Uterus (tissue), 2 donors: ENCODE measurements at regions not wholly inside any gene's neighbourhood (a gene's known extent, or its start where the extent isn't known, plus 50 kb on each side); places are given as distances from the start of the nearest gene placed in this dataset.

Experiments used
- POLR2A ChIP-seq, 2 donors: fragments of 450-650 bp; IDR thresholded peaks; one replicate each; pipeline ENCODE4 v1.6.1; 2016; ENCODE audit warnings: antibody characterized with exemption in 2 of 2, mild to moderate bottlenecking in 1 of 2, moderate library complexity in 1 of 2
- TF ChIP-seq, protein P1 (sequence below), 4 experiments: fragments of 200-600 bp in 2 of 4; fragments of 450-650 bp in 2 of 4; sonication (generic) in 2 of 4; IDR thresholded peaks; one replicate each; pipeline ENCODE4 v1.5.1; 2016 to 2019; ENCODE audit warnings: antibody characterized with exemption in 4 of 4, mild to moderate bottlenecking in 2 of 4, moderate library complexity in 1 of 4

DNA sequence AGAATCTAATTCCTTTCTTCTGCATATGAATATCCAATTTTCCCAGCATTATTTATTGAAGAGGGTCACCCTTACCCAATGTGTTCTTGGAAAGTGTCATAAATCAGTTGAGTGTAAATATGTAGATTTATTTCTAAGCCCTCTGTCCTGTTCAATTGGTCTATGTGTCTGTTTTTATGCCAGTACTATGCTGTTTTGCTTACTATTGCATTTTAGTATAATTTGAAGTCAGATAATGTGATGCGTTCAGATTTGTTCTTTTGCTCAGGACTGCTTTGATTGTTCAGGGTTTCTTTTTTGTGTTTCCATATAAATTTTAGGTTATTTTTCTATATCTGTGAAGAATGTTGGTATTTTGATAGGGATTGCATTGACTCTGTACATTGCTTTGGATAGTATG is 420.4 kb upstream of the MIS18BP1 start:
- TF ChIP-seq POLR2A (IDR thresholded peaks at IDR 0.05) = no peak
- TF ChIP-seq, protein P1, sequence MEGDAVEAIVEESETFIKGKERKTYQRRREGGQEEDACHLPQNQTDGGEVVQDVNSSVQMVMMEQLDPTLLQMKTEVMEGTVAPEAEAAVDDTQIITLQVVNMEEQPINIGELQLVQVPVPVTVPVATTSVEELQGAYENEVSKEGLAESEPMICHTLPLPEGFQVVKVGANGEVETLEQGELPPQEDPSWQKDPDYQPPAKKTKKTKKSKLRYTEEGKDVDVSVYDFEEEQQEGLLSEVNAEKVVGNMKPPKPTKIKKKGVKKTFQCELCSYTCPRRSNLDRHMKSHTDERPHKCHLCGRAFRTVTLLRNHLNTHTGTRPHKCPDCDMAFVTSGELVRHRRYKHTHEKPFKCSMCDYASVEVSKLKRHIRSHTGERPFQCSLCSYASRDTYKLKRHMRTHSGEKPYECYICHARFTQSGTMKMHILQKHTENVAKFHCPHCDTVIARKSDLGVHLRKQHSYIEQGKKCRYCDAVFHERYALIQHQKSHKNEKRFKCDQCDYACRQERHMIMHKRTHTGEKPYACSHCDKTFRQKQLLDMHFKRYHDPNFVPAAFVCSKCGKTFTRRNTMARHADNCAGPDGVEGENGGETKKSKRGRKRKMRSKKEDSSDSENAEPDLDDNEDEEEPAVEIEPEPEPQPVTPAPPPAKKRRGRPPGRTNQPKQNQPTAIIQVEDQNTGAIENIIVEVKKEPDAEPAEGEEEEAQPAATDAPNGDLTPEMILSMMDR (IDR thresholded peaks at IDR 0.05) = no peak
